Epithelial cell of esophagus (primary cell): ENCODE measurements at regions not wholly inside any gene's neighbourhood (a gene's known extent, or its start where the extent isn't known, plus 50 kb on each side); places are given as distances from the start of the nearest gene placed in this dataset.

ENCODE experiments used
- DNase-seq: peaks from one replicate; pipeline ENCODE4 v3.0.0; 2010; ENCODE audit warnings: low read depth
- H3K4me3 ChIP-seq: 2 replicates; pipeline ENCODE4 v1.5.1; 2011; ENCODE audit warnings: mild to moderate bottlenecking, low read length, control low read depth
- CTCF ChIP-seq: IDR thresholded peaks from 2 replicates; pipeline ENCODE4 v1.5.1; 2011; ENCODE audit warnings: low read depth, mild to moderate bottlenecking, low read length, control low read depth, inconsistent platforms; ENCODE audit not compliant: insufficient read depth; ENCODE audit errors: missing control alignments

- no peak overlapping the region for H3K4me3 ChIP-seq
- DNase-seq = peak; percentile 48
- no peak for TF ChIP-seq CTCF
Observed at GRCh38 chr3:178056868-178057267, 479.4 kb upstream of the KCNMB2 start.

DNA sequence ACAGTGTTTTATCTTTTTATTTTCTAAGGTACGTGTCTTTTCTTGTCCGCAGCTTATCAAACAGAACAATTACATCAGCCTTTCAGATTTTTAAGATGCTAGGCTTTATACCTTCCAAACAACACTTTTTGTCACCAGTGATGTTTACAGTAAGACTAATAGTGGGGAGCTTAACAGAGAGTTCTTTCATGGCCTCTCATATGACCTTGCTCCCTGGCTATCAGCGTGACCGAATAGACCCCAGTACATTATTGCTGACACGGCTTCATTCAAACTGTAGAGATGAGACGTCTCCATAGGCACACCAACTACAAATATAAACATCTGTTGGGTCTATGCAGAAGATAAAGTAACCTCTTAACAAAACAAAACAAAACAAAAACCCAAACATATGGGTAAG, 477.6 kb upstream of the KCNMB2 start:
- no peak for DNase-seq
- no peak for TF ChIP-seq CTCF
- no peak overlapping the region for H3K4me3 ChIP-seq

DNA sequence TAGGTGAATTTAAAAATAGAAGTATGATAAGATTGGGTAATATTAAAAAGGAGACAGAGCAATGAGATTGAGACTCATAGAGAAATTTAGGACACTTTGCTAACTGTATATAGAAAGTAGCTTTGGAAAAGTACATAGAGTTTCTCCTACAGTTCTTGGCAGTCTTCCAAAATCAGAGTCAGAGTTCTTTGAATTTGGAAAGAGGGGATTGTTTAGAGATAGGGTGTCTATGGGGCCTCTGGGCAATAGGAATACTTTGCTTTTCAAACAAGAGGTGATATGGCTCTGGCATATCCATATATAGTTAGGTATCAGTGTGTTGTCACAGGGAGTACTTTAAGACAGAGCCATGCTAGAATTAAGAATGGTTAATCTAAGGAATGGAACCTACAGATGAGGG, 477.1 kb upstream of the KCNMB2 start:
- TF ChIP-seq CTCF = no peak
- DNase-seq = peak; percentile 4
- no peak overlapping the region for H3K4me3 ChIP-seq

GRCh38 chr3:178059836-178060235, 476.4 kb upstream of the KCNMB2 start:
- DNase-seq = no peak
- no peak for TF ChIP-seq CTCF
- H3K4me3 ChIP-seq = no peak overlapping the region

DNA sequence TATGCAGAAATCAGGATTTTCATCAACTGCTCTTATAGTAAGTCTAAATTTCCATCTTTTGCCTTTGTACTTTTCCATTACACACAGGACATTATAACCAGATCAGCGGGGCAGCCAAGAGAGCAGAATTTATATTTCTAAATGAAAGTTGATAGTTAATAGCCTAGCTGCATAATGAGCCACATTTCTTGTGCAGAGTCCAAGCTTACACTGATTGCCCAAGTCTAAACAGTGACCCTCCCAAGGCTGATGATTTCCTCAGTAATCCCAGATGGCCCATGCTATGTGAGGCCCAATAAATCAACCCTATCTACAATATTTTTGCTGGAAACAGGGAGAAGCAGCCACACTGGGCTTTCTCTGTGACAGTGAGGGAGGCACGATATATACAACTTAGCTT, 475.8 kb upstream of the KCNMB2 start:
- DNase-seq = no peak
- H3K4me3 ChIP-seq = no peak overlapping the region
- TF ChIP-seq CTCF = no peak

- no peak for TF ChIP-seq CTCF
- DNase-seq = no peak
- no peak overlapping the region for H3K4me3 ChIP-seq
Observed at GRCh38 chr3:178062126-178062525, 474.1 kb upstream of the KCNMB2 start.

- DNase-seq = peak; percentile 6
- no peak for TF ChIP-seq CTCF
- H3K4me3 ChIP-seq = no peak overlapping the region
Observed at GRCh38 chr3:178063461-178063860, 472.8 kb upstream of the KCNMB2 start.
